ENCODE measurements at regions not wholly inside any gene's neighbourhood (a gene's known extent, or its start where the extent isn't known, plus 50 kb on each side); places are given as distances from the start of the nearest gene placed in this dataset.

GRCh38 chr1:29730623-29731022 is 494.3 kb downstream of the PTPRU start:
- ATAC-seq: no peak
- CTCF ChIA-PET: no interaction called here
- no peak for FAIRE-seq
- TF ChIP-seq LARP7 (IDR thresholded peaks at IDR 0.05) (no peak), ATF7 (IDR thresholded peaks at IDR 0.05; ENCODE audit: low read depth) (no peak), ZBED1 (IDR thresholded peaks at IDR 0.05; ENCODE audit: borderline replicate concordance) (no peak), CTCF (IDR thresholded peaks at IDR 0.05 in 2 of 3, conservative IDR thresholded peaks at IDR 0.05 in 1 of 3; ENCODE audit: control insufficient read depth in 2 of 3, extremely low read depth in 1 of 3, insufficient read depth in 1 of 3, low read depth in 3 of 3, low read length in 3 of 3) (no peak), ASH2L (IDR thresholded peaks at IDR 0.05; ENCODE audit: borderline replicate concordance, low read depth) (no peak), EZH2 (IDR thresholded peaks at IDR 0.05; ENCODE audit: borderline replicate concordance, control insufficient read depth, low read depth, low read length) (no peak), RCOR1 (conservative IDR thresholded peaks at IDR 0.05; ENCODE audit: low read depth, low read length) (no peak), TBL1XR1 (IDR thresholded peaks at IDR 0.05; ENCODE audit: low read depth, low read length) (no peak), ZNF274 (IDR thresholded peaks at IDR 0.05; ENCODE audit: insufficient read depth, insufficient read length) (no peak), HCFC1 (IDR thresholded peaks at IDR 0.05; ENCODE audit: low read length) (no peak)
- TF ChIP-seq, protein P1, sequence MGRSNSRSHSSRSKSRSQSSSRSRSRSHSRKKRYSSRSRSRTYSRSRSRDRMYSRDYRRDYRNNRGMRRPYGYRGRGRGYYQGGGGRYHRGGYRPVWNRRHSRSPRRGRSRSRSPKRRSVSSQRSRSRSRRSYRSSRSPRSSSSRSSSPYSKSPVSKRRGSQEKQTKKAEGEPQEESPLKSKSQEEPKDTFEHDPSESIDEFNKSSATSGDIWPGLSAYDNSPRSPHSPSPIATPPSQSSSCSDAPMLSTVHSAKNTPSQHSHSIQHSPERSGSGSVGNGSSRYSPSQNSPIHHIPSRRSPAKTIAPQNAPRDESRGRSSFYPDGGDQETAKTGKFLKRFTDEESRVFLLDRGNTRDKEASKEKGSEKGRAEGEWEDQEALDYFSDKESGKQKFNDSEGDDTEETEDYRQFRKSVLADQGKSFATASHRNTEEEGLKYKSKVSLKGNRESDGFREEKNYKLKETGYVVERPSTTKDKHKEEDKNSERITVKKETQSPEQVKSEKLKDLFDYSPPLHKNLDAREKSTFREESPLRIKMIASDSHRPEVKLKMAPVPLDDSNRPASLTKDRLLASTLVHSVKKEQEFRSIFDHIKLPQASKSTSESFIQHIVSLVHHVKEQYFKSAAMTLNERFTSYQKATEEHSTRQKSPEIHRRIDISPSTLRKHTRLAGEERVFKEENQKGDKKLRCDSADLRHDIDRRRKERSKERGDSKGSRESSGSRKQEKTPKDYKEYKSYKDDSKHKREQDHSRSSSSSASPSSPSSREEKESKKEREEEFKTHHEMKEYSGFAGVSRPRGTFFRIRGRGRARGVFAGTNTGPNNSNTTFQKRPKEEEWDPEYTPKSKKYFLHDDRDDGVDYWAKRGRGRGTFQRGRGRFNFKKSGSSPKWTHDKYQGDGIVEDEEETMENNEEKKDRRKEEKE (IDR thresholded peaks at IDR 0.05): no peak
- no peaks in the 10 kb centered on the region for H3K36me3 ChIP-seq (ENCODE audit: control insufficient read depth in 2 of 2, insufficient read depth in 2 of 2, low read length in 1 of 2)
- no TSS peak for BruUV-seq (replicated peaks)
- no peak for DNase-seq (ENCODE audit: low read depth, low spot score)
- no peak overlapping the region for H3K4me2 ChIP-seq (ENCODE audit: control insufficient read depth, insufficient read depth)
- no peak overlapping the region for H3K9ac ChIP-seq (ENCODE audit: control insufficient read depth, insufficient read depth, low read length)
- peaks cover 0 to 2% of the 10 kb centered on the region in 2 experiments; a peak in 1 of 4 replicates for H3K27me3 ChIP-seq (replicated peaks in 1 of 2; ENCODE audit: control insufficient read depth in 2 of 2, insufficient read depth in 2 of 2, low read length in 1 of 2)
- no peak overlapping the region for H2AFZ ChIP-seq (ENCODE audit: control insufficient read depth, low read depth, low read length)
- H4K20me1 ChIP-seq (ENCODE audit: control insufficient read depth, insufficient read depth): no peaks in the 10 kb centered on the region
- POLR2A ChIA-PET: no interaction called here
- RAD21 ChIA-PET (ENCODE audit: unreplicated experiment): no interaction called here
- H3K9me3 ChIP-seq (replicated peaks; ENCODE audit: control insufficient read depth, insufficient read depth, low read length): no peaks in the 10 kb centered on the region
- WGBS (ENCODE audit: insufficient coverage, insufficient replicate concordance, low lambda C conversion rate, missing lambda C conversion rate): 12% methylated on average over 5 of the region's 5 CpGs
- H3K79me2 ChIP-seq (ENCODE audit: control insufficient read depth, insufficient read depth, low read length): no peaks in the 10 kb centered on the region
- SMC1A ChIA-PET (ENCODE audit: uncharacterized antibody, unreplicated experiment): no interaction called here
- H3K27ac ChIP-seq (ENCODE audit: control insufficient read depth, insufficient read depth): no peak overlapping the region
- intact Hi-C loops (cut with micrococcal nuclease; ENCODE audit: unreplicated experiment) (no loop called here), in situ Hi-C loops (cut with MboI) (no loop called here)
- H3K4me1 ChIP-seq (ENCODE audit: control insufficient read depth, insufficient read depth, low read length): no peaks in the 10 kb centered on the region
- H3K4me3 ChIP-seq: no peak overlapping the region
